Gastroesophageal sphincter (tissue), 4 donors: ENCODE measurements at regions not wholly inside any gene's neighbourhood (a gene's known extent, or its start where the extent isn't known, plus 50 kb on each side); places are given as distances from the start of the nearest gene placed in this dataset.

Source experiments
- ATAC-seq: fragments of 150-250 bp; one replicate; pipeline ENCODE4 v1.9.1; 2016; ENCODE audit warnings: mild to moderate bottlenecking, moderate library complexity
- H3K27ac ChIP-seq, 4 donors: fragments of 200-600 bp; sonication (generic) in 3 of 4; 1 replicate in 3 of 4; 2 replicates in 1 of 4; pipeline ENCODE4 v1.5.1; 2016 to 2019
- H3K27me3 ChIP-seq: fragments of 200-600 bp; sonication (generic); one replicate; pipeline ENCODE4 v1.5.1; 2019
- H3K36me3 ChIP-seq, 2 donors: fragments of 200-600 bp; sonication (generic); one replicate each; pipeline ENCODE4 v1.5.1; 2019; ENCODE audit warnings: control low read depth in 1 of 2
- H3K4me1 ChIP-seq, 3 donors: fragments of 200-600 bp; sonication (generic); 1 replicate in 2 of 3; 2 replicates in 1 of 3; pipeline ENCODE4 v1.5.1; 2016 to 2019; ENCODE audit warnings: control low read depth in 2 of 3
- H3K4me3 ChIP-seq, 2 donors: fragments of 200-600 bp; sonication (generic); one replicate each; pipeline ENCODE4 v1.5.1; 2019; ENCODE audit warnings: mild to moderate bottlenecking in 1 of 2, moderate library complexity in 1 of 2
- H3K9me3 ChIP-seq, 3 donors: fragments of 200-600 bp; sonication (generic); one replicate each; pipeline ENCODE4 v1.5.1; 2017 to 2019; ENCODE audit warnings: control low read depth in 2 of 3
- CTCF ChIP-seq, 4 experiments: fragments of 200-600 bp in 2 of 4; fragments of 450-650 bp in 2 of 4; sonication (generic) in 1 of 4; IDR thresholded peaks; one replicate each; pipeline ENCODE4 v1.5.1; 2017 to 2019; ENCODE audit warnings: antibody characterized with exemption in 4 of 4, mild to moderate bottlenecking in 2 of 4, moderate library complexity in 2 of 4
- EP300 ChIP-seq: sonication (generic); formaldehyde crosslinking; IDR thresholded peaks from one replicate; pipeline ENCODE4 v1.6.1; 2017; ENCODE audit warnings: antibody characterized with exemption, mild to moderate bottlenecking
- POLR2A ChIP-seq, 2 donors: fragments of 450-650 bp; IDR thresholded peaks; one replicate each; pipeline ENCODE4 v1.6.1; 2017; ENCODE audit warnings: antibody characterized with exemption in 2 of 2, mild to moderate bottlenecking in 2 of 2, moderate library complexity in 1 of 2
- POLR2AphosphoS5 ChIP-seq: sonication (generic); formaldehyde crosslinking; IDR thresholded peaks from one replicate; pipeline ENCODE4 v1.6.1; 2017; ENCODE audit warnings: antibody characterized with exemption
- WGBS, 2 donors: methylation state at CpG; one replicate each; pipeline ENCODE4 v1.1.5; 2018; ENCODE audit warnings: low coverage in 1 of 2; 5-methylcytosine and 5-hydroxymethylcytosine counted together

DNA sequence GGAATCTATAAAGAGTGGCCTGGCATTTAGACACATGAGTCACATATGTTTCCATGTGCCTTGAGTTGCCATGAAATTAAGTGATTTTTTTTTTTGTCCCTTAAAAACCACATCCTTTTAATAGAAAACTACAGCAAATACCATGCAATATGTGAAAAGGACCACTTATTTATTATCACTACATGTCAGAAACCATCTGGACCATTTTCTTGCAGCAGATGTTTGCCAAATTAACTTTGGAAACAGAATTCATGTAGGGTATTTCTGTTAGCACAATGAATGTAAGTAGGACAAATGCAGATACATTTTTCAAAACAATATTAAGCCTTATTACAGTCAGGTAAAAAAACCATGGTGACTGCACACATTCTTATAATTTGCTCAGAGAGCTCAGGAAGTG is 230.6 kb downstream of the REEP3 start:
- Histone ChIP-seq H3K4me3 (no peak overlapping the region), H3K4me1 (no peaks in the 10 kb centered on the region), H3K36me3 (no peaks in the 10 kb centered on the region), H3K27ac (no peak overlapping the region), H3K27me3 (no peaks in the 10 kb centered on the region), H3K9me3 (peaks cover 0 to 7% (median 0%) of the 10 kb centered on the region in 3 donors)
- no peak for TF ChIP-seq EP300
- TF ChIP-seq POLR2A (IDR thresholded peaks at IDR 0.05) = no peak
- TF ChIP-seq POLR2AphosphoS5 = no peak
- TF ChIP-seq CTCF (IDR thresholded peaks at IDR 0.05) = no peak
- ATAC-seq = no peak

- H3K9me3 ChIP-seq = peaks cover 0 to 7% (median 0%) of the 10 kb centered on the region in 3 donors
- 98% methylated on average over 3 to 6 of the region's 6 CpGs for WGBS, 2 donors
- TF ChIP-seq POLR2AphosphoS5 (no peak), CTCF (IDR thresholded peaks at IDR 0.05) (no peak), POLR2A (IDR thresholded peaks at IDR 0.05) (no peak), EP300 (no peak)
- no peaks in the 10 kb centered on the region for H3K4me1 ChIP-seq
- no peak overlapping the region for H3K27ac ChIP-seq
- ATAC-seq = no peak
- H3K4me3 ChIP-seq = no peak overlapping the region
- H3K27me3 ChIP-seq = no peaks in the 10 kb centered on the region
- H3K36me3 ChIP-seq = no peaks in the 10 kb centered on the region
These were observed 231.1 kb downstream of the REEP3 start for GRCh38 chr10:63752318-63752717.

GRCh38 chr10:63753808-63754207 is 232.6 kb downstream of the REEP3 start:
- WGBS, 2 donors = 61 to 63% methylated on average over 2 of the region's 2 CpGs
- H3K4me3 ChIP-seq = no peak overlapping the region
- no peak overlapping the region for H3K27ac ChIP-seq
- H3K4me1 ChIP-seq = no peaks in the 10 kb centered on the region
- H3K36me3 ChIP-seq = no peaks in the 10 kb centered on the region
- no peaks in the 10 kb centered on the region for H3K27me3 ChIP-seq
- ATAC-seq = no peak
- no peak for TF ChIP-seq EP300
- no peak for TF ChIP-seq POLR2AphosphoS5
- TF ChIP-seq POLR2A (IDR thresholded peaks at IDR 0.05) = no peak
- no peak for TF ChIP-seq CTCF (IDR thresholded peaks at IDR 0.05)
- H3K9me3 ChIP-seq = peaks cover 0 to 7% (median 0%) of the 10 kb centered on the region in 3 donors

DNA sequence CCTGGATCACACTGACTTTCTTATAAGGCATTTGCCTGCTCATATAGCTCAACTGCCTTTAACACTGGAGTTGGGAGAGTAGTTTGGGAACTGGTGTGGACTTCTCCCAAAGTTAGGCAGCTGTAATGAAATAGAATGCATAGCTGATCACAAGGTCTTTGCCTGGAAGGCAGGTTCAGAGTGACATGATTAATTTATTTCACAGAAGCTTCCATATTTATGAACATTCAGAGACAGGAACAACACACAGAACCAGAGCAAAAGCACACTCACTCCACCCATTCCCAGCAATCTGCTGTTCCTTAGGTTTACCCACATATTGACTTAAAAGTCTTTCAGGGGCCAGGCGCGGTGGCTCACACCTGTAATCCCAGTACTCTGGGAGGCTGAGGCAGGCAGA is 234.2 kb downstream of the REEP3 start:
- peaks cover 0 to 7% (median 0%) of the 10 kb centered on the region in 3 donors for H3K9me3 ChIP-seq
- TF ChIP-seq CTCF (IDR thresholded peaks at IDR 0.05) = no peak
- no peak for TF ChIP-seq EP300
- no peak for TF ChIP-seq POLR2A (IDR thresholded peaks at IDR 0.05)
- no peak for TF ChIP-seq POLR2AphosphoS5
- no peak for ATAC-seq
- H3K36me3 ChIP-seq = no peaks in the 10 kb centered on the region
- no peak overlapping the region for H3K27ac ChIP-seq
- H3K4me3 ChIP-seq = no peak overlapping the region
- no peaks in the 10 kb centered on the region for H3K4me1 ChIP-seq
- H3K27me3 ChIP-seq = no peaks in the 10 kb centered on the region
- 92% methylated on average over 2 of the region's 2 CpGs; no CpG with 5 or more reads in 1 of the 2 donors for WGBS, 2 donors

DNA sequence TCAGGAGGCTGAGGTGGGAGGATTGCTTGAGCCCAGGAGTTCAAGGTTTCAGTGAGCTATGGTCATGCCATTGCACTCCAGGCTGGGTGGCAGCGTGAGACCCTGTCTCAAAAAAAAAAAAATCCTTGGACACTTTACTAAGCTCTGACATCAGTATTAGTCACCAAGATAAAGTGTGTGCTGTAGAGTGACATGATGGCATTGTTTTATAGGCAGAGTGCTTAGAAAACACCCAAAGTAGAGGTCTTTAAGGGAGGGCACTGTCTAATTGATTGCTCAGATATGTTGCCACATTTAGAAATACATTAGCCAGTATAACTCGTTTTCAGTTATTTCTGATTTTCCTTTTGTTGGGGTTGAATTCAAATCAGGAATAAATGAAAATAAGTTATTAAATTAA is 235.9 kb downstream of the REEP3 start:
- no peak overlapping the region for H3K27ac ChIP-seq
- no peaks in the 10 kb centered on the region for H3K36me3 ChIP-seq
- TF ChIP-seq POLR2AphosphoS5 = no peak
- no peak overlapping the region for H3K4me3 ChIP-seq
- ATAC-seq = no peak
- H3K9me3 ChIP-seq = peaks cover 0 to 7% (median 0%) of the 10 kb centered on the region in 3 donors
- H3K4me1 ChIP-seq = no peaks in the 10 kb centered on the region
- WGBS, 2 donors = 81 to 86% methylated on average over 2 of the region's 2 CpGs
- H3K27me3 ChIP-seq = no peaks in the 10 kb centered on the region

- H3K4me1 ChIP-seq = no peaks in the 10 kb centered on the region
- H3K27me3 ChIP-seq = no peaks in the 10 kb centered on the region
- TF ChIP-seq EP300 (no peak), CTCF (IDR thresholded peaks at IDR 0.05) (no peak), POLR2A (IDR thresholded peaks at IDR 0.05) (no peak), POLR2AphosphoS5 (no peak)
- H3K9me3 ChIP-seq = peaks cover 0 to 7% (median 0%) of the 10 kb centered on the region in 3 donors
- H3K27ac ChIP-seq = no peak overlapping the region
- H3K4me3 ChIP-seq = no peak overlapping the region
- WGBS, 2 donors = 67 to 86% methylated on average over 1 of the region's 1 CpG
- no peaks in the 10 kb centered on the region for H3K36me3 ChIP-seq
- ATAC-seq = no peak
These were observed 236.9 kb downstream of the REEP3 start for GRCh38 chr10:63758080-63758479.
